Liver (tissue), 3 donors: ENCODE measurements at regions not wholly inside any gene's neighbourhood (a gene's known extent, or its start where the extent isn't known, plus 50 kb on each side); places are given as distances from the start of the nearest gene placed in this dataset.
"Not testable (repeated sequence)": the region's sequence is repeated elsewhere in the genome, so short reads cannot be mapped to it uniquely, and the experiment has no call there.

Source experiments
- CTCF ChIP-seq: fragments of 150-350 bp; IDR thresholded peaks from 2 replicates; pipeline ENCODE4 v1.5.1; 2017; ENCODE audit warnings: improper control_type of control experiment, low read depth, low read length; ENCODE audit not compliant: missing input control
- GABPA ChIP-seq, 2 donors: IDR thresholded peaks in 1 of 2; conservative IDR thresholded peaks in 1 of 2; 2 replicates each; pipeline ENCODE4 v1.6.1; 2016; ENCODE audit warnings: antibody characterized with exemption in 2 of 2, mild to moderate bottlenecking in 1 of 2, moderate library complexity in 1 of 2
- MAX ChIP-seq: IDR thresholded peaks from 2 replicates; pipeline ENCODE4 v1.6.1; 2016; ENCODE audit warnings: antibody characterized with exemption
- REST ChIP-seq: IDR thresholded peaks from 2 replicates; pipeline ENCODE4 v1.6.1; 2016; ENCODE audit warnings: antibody characterized with exemption, mild to moderate bottlenecking
- SP1 ChIP-seq: IDR thresholded peaks from 2 replicates; pipeline ENCODE4 v1.6.1; 2018; ENCODE audit warnings: antibody characterized with exemption, mild to moderate bottlenecking
- YY1 ChIP-seq: IDR thresholded peaks from 2 replicates; pipeline ENCODE4 v1.6.1; 2016; ENCODE audit warnings: antibody characterized with exemption, mild to moderate bottlenecking
- donor health status: healthy.
- donor health status: healthy.

GRCh38 chr7:35956988-35957387 lies 156.1 kb downstream of the SEPTIN7 start:
- TF ChIP-seq CTCF; SP1; MAX; GABPA (IDR thresholded peaks at IDR 0.05 in 1 of 2, conservative IDR thresholded peaks at IDR 0.05 in 1 of 2); REST; YY1: not testable (repeated sequence)
